DND-41 (cell line): ENCODE measurements at regions not wholly inside any gene's neighbourhood (a gene's known extent, or its start where the extent isn't known, plus 50 kb on each side); places are given as distances from the start of the nearest gene placed in this dataset.

Experiments used
- EZH2 ChIP-seq: IDR thresholded peaks from 3 replicates; pipeline ENCODE4 v1.6.1; 2012; ENCODE audit warnings: borderline replicate concordance, low read depth, mild to moderate bottlenecking, moderate library complexity, low read length, inconsistent platforms; ENCODE audit not compliant: severe bottlenecking
- TF ChIP-seq, protein P1 (sequence below): IDR thresholded peaks from 2 replicates; pipeline ENCODE4 v1.5.1; 2012; ENCODE audit warnings: borderline replicate concordance, low read length, moderate library complexity, mild to moderate bottlenecking; ENCODE audit not compliant: poor library complexity, severe bottlenecking; ENCODE audit errors: extremely low read depth

DNA sequence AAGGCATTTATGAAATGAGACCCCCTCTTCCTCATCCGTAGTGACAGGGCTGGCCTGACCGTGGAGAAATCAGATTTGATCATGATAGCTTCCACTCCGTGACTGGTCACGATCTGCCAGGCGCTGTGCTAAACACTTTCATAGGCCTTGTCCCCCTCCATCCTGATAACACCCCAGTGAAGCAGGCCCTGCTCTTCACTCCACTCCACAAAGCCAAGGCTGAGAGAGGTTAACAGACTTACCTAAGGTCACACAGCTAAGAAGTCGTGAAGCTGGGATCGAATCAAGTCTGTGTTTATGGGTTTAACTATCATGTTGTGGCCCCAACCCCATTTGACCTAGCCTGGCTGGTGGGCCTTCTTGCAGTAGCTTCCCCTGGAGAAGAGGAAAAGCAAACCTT lies 53.3 kb upstream of the IL17B start:
- TF ChIP-seq, protein P1, sequence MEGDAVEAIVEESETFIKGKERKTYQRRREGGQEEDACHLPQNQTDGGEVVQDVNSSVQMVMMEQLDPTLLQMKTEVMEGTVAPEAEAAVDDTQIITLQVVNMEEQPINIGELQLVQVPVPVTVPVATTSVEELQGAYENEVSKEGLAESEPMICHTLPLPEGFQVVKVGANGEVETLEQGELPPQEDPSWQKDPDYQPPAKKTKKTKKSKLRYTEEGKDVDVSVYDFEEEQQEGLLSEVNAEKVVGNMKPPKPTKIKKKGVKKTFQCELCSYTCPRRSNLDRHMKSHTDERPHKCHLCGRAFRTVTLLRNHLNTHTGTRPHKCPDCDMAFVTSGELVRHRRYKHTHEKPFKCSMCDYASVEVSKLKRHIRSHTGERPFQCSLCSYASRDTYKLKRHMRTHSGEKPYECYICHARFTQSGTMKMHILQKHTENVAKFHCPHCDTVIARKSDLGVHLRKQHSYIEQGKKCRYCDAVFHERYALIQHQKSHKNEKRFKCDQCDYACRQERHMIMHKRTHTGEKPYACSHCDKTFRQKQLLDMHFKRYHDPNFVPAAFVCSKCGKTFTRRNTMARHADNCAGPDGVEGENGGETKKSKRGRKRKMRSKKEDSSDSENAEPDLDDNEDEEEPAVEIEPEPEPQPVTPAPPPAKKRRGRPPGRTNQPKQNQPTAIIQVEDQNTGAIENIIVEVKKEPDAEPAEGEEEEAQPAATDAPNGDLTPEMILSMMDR, result no peak
- TF ChIP-seq EZH2, result no peak
